Activated CD4-positive, alpha-beta T cell treated with anti-CD3 and anti-CD28 coated beads, Interleukin-2, amount 50 U/mL, for 24 hours (primary cell): ENCODE measurements at regions not wholly inside any gene's neighbourhood (a gene's known extent, or its start where the extent isn't known, plus 50 kb on each side); places are given as distances from the start of the nearest gene placed in this dataset.

Experiments used
- DNase-seq, 2 donors: peaks; one replicate each; pipeline ENCODE4 v3.0.0-alpha.2; 2020; ENCODE audit warnings: low read depth in 1 of 2, low spot score in 1 of 2

DNA sequence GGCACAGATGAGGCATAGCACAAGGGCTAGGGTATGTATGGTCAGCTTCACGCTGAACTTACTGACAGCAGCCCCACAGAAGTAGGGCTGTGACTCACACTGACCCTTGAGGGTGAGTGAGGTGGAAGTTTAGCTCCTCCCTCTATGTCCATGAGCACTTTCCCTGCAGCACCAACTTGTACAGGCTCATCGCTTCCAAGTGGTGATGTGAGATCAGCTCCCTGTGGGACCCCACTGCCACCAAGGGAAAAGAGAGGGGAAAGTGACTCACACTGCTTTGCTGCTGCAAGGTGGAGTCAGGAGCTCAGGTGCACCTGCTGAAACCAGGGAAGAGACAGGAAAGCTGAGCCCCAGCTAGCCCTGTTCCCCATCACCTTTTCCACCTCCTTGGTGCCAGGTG is 91.5 kb downstream of the TEX51 start:
- DNase-seq = no peak

DNA sequence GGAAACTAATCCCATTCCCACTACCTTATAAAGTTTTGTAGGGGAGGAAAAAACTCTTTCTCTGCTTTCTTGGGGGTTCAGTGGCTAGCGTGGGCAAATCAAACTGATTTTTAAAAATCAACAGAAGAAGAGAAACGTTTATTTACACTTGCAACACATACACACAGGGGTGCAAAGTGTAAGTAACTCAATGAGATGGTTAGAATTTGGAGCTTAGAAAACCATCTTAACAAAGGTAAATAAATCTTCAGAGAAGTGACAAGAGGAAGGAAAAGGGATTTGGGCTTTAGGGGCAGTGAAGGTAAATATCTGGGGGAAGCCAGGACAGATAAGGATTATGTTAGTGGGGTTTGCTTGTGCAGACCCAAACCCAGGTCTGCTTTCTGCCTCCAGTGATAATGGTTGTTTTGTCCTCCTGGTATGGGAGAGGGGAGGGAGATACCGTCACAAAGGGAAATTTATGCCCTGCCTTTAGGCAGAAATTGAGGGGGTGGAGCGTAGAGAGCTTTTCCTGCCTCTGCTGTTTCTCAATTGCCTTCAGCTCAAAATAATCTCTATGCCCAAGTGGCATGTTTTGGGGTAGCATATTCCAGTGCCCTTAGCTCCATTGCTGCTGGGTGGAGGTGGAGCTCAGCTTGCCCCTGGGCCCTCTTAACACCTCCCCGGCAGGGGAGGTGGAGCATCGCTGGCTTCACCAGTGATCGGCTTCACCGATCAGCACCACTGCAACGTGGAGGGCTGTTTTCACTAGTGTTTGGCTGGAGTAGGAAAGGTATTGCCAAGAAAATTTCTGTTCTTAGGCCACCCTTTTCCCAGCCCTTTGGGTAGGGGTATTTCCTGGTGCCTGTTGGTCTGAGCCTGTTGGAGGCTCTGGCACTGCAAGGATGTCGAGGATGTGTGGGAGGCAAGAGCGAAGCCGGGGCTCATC is 92.2 kb downstream of the TEX51 start:
- no peak for DNase-seq

DNA sequence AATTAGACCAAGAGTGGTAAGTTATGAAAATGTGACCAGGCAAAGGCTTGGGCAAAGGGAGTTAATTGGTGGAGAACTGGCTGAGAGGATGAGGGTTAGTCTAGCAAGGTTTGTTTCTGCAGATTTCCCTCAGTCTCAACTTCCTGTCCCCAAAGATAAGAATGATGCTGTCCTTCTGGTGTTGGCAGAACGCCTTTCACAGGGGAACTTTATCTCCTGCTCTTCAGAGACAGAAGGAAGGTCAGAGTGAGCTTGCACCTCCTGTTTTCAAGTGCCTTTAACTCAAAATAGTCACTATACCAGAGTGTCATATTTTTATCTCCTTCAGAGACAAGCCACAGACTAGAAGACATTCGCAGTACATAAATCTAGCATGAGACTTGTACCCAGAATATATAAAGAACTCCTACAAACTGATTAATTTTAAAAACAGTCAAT is 95.7 kb downstream of the TEX51 start:
- no peak for DNase-seq

DNA sequence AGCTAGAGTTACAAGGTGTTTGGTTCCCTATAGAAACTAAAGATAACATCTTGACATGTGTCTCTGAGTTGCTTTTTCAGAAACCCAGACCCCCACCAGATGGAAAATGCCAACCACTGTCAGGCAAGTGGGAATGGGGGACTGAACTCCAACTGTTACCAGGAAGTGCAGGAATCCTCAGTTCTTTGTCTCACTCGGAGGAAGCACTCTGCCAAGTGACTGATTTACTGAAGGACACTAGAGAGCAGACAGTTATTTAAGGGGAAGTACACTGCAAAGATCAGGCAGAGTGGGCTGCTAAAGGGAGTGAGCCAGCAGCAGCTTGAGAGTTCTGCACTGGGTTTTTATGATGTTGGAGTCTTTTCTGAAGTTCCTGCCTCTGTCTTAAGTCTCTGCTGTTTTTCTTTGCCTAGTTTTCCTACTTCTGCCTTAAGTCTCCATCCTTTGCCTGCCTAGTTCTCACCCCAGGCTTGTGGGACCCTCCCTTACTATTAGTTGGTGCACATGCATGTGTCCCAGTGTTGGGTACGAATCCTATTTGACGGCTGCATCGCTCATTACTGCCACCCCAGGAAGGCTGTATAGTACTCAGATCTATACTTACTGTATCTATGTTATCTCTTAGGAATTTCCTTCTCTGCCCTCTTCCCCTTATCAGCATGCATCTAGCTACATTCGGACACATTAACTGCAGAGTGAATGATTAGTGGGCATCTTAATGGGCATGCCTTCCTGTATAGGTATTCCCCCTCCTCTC is 97.1 kb downstream of the TEX51 start:
- DNase-seq = no peak

DNA sequence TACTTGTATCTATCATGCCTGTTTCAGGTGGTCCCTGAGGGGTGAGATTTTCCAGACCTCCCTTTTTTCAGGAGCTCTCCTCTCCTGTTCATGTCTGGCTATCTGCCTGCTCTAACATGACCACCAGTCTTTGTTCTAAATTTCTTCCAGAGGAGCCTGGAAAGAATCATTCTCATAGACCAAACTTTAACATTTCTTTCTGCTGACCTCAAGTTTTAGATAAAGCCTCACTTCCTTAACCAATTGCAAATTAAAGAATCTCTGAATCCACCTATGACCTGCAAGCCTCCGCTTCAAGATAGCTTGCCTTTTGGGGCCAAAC is 97.6 kb downstream of the TEX51 start:
- DNase-seq = no peak
